ENCODE measurements at regions not wholly inside any gene's neighbourhood (a gene's known extent, or its start where the extent isn't known, plus 50 kb on each side); places are given as distances from the start of the nearest gene placed in this dataset.
"Not testable (repeated sequence)": the region's sequence is repeated elsewhere in the genome, so short reads cannot be mapped to it uniquely, and the experiment has no call there.

GRCh38 chr5:169389318-169389717 is 88.4 kb upstream of the SLIT3 start:
- Histone ChIP-seq H3K9me3 (ENCODE audit: control insufficient read depth, low read length) (no peaks in the 10 kb centered on the region), H3K27ac (ENCODE audit: low read length) (no peak overlapping the region), H3K4me3 (ENCODE audit: low read length) (no peak overlapping the region), H3K27me3 (ENCODE audit: control insufficient read depth, insufficient read depth) (peaks cover 2% of the 10 kb centered on the region), H3K4me1 (ENCODE audit: control insufficient read depth, insufficient read depth, low read length) (no peaks in the 10 kb centered on the region)
- ATAC-seq (no peak), DNase-seq (no peak)
- WGBS, result 88% methylated on average over 6 of the region's 6 CpGs
- intact Hi-C loops (cut with DNase I), result no loop called here

DNA sequence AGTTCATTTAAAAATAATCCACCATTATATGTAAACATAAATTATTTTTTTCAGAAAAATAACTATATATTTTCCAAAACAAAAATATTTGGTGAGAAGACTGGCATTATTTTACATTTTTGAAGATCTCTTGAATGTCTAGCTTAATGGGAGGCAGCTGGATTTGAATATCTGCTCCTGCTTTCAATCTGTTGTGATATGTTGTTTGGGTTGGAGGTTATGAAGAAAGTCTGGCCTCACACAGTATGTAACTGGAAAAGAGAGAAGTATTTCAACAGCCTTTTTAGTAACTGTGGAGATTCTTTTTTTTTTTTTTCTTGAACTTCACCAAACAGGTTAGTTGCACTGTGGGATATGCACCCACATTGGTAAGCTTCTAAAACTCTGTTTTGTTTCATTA is 84.7 kb upstream of the SLIT3 start:
- intact Hi-C loops (cut with DNase I), result no loop called here
- Histone ChIP-seq H3K27me3 (ENCODE audit: control insufficient read depth, insufficient read depth) (no peaks in the 10 kb centered on the region), H3K9me3 (ENCODE audit: control insufficient read depth, low read length) (no peaks in the 10 kb centered on the region), H3K27ac (ENCODE audit: low read length) (no peak overlapping the region), H3K4me3 (ENCODE audit: low read length) (no peak overlapping the region), H3K4me1 (ENCODE audit: control insufficient read depth, insufficient read depth, low read length) (no peaks in the 10 kb centered on the region)
- DNase-seq (no peak), ATAC-seq (no peak)

GRCh38 chr5:169384661-169385060 is 83.7 kb upstream of the SLIT3 start:
- no peaks in the 10 kb centered on the region for H3K9me3 ChIP-seq (ENCODE audit: control insufficient read depth, low read length)
- peak in 1 of 2 donors; percentile 78 for ATAC-seq

GRCh38 chr5:169374761-169375160 is 73.8 kb upstream of the SLIT3 start:
- 38% methylated on average over 2 of the region's 2 CpGs for whole genome bisulfite sequencing

More at GRCh38 chr5:169384661-169385060, 83.7 kb upstream of the SLIT3 start:
- Histone ChIP-seq H3K27me3 (ENCODE audit: control insufficient read depth, insufficient read depth) (no peaks in the 10 kb centered on the region), H3K4me3 (ENCODE audit: low read length) (no peak overlapping the region), H3K27ac (ENCODE audit: low read length) (no peak overlapping the region), H3K4me1 (ENCODE audit: control insufficient read depth, insufficient read depth, low read length) (no peaks in the 10 kb centered on the region)
- 42% methylated on average over 5 of the region's 5 CpGs for WGBS
- DNase-seq, result no peak
- intact Hi-C loops (cut with DNase I), result no loop called here

GRCh38 chr5:169374111-169374510 is 73.2 kb upstream of the SLIT3 start:
- Histone ChIP-seq H3K4me1 (ENCODE audit: control insufficient read depth, insufficient read depth, low read length) (no peaks in the 10 kb centered on the region), H3K27me3 (ENCODE audit: control insufficient read depth, insufficient read depth) (no peaks in the 10 kb centered on the region), H3K27ac (ENCODE audit: low read length) (no peak overlapping the region), H3K9me3 (ENCODE audit: control insufficient read depth, low read length) (no peaks in the 10 kb centered on the region), H3K4me3 (ENCODE audit: low read length) (no peak overlapping the region)
- ATAC-seq (no peak), DNase-seq (no peak)
- intact Hi-C loops (cut with DNase I), result no loop called here
- 86% methylated on average over 10 of the region's 10 CpGs for WGBS

More at GRCh38 chr5:169374761-169375160, 73.8 kb upstream of the SLIT3 start:
- no peak overlapping the region for H3K4me3 ChIP-seq (ENCODE audit: low read length)
- no peak overlapping the region for H3K27ac ChIP-seq (ENCODE audit: low read length)
- DNase-seq, result no peak
- no peaks in the 10 kb centered on the region for H3K27me3 ChIP-seq (ENCODE audit: control insufficient read depth, insufficient read depth)
- ATAC-seq, result no peak
- intact Hi-C loops (cut with DNase I), result no loop called here
- H3K4me1 ChIP-seq (ENCODE audit: control insufficient read depth, insufficient read depth, low read length), result no peaks in the 10 kb centered on the region
- H3K9me3 ChIP-seq (ENCODE audit: control insufficient read depth, low read length), result no peaks in the 10 kb centered on the region

DNA sequence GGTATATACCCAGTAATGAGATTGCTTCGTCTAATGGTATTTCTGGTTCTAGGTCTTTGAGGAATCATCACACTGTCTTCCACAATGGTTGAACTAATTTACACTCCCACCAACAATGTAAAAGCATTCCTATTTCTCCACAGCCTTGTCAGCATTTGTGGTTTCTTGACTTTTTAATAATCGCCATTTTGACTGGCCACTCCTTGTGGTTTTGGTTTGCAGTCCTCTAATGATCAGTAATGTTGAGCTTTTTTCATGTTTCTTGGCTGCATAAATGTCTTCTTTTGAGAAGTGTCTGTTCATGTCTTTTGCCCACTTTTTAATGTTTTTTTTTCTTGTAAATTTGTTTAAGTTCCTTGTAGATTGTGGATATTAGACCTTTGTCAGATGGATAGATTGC is 70.9 kb upstream of the SLIT3 start:
- H3K4me1 ChIP-seq (ENCODE audit: control insufficient read depth, insufficient read depth, low read length); H3K4me3 ChIP-seq (ENCODE audit: low read length); H3K27ac ChIP-seq (ENCODE audit: low read length); ATAC-seq; DNase-seq; H3K9me3 ChIP-seq (ENCODE audit: control insufficient read depth, low read length); intact Hi-C loops (cut with DNase I); H3K27me3 ChIP-seq (ENCODE audit: control insufficient read depth, insufficient read depth): not testable (repeated sequence)
- 87% methylated on average over 2 of the region's 2 CpGs for WGBS

- intact Hi-C loops (cut with DNase I), result no loop called here
- H3K27ac ChIP-seq (ENCODE audit: low read length), result no peak overlapping the region
- no peaks in the 10 kb centered on the region for H3K27me3 ChIP-seq (ENCODE audit: control insufficient read depth, insufficient read depth)
- H3K4me1 ChIP-seq (ENCODE audit: control insufficient read depth, insufficient read depth, low read length), result no peaks in the 10 kb centered on the region
- H3K9me3 ChIP-seq (ENCODE audit: control insufficient read depth, low read length), result no peaks in the 10 kb centered on the region
- ATAC-seq (no peak), DNase-seq (no peak)
- H3K4me3 ChIP-seq (ENCODE audit: low read length), result no peak overlapping the region
- 74% methylated on average over 3 of the region's 3 CpGs for WGBS
Measured at GRCh38 chr5:169369130-169369529, 68.2 kb upstream of the SLIT3 start.

GRCh38 chr5:169367861-169368260 is 66.9 kb upstream of the SLIT3 start:
- ATAC-seq (no peak), DNase-seq (no peak)
- WGBS, result 89% methylated on average over 2 of the region's 2 CpGs
- Histone ChIP-seq H3K4me3 (ENCODE audit: low read length) (no peak overlapping the region), H3K9me3 (ENCODE audit: control insufficient read depth, low read length) (no peaks in the 10 kb centered on the region), H3K27me3 (ENCODE audit: control insufficient read depth, insufficient read depth) (no peaks in the 10 kb centered on the region), H3K4me1 (ENCODE audit: control insufficient read depth, insufficient read depth, low read length) (no peaks in the 10 kb centered on the region), H3K27ac (ENCODE audit: low read length) (no peak overlapping the region)
- intact Hi-C loops (cut with DNase I), result no loop called here

DNA sequence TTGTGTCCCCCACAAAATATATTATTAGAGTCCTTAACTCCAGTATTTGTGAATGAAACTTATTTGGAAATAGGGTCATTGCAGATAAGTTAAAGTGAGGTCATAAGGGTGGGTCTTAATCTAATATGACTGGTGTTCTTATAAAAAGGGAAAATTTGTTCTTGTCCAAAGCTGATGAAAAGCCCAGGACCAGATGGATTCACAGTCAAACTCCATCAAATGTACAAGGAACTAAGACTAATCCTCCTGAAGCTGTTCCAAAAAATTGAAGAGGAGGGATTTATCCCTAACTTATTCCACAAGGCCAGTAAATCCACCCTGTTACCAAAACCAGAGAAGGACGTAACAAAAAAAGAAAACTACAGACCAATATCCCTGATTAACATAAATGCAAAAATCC is 56.4 kb upstream of the SLIT3 start:
- WGBS, result 80% methylated on average over 1 of the region's 1 CpG
- Histone ChIP-seq H3K9me3 (ENCODE audit: control insufficient read depth, low read length) (no peaks in the 10 kb centered on the region), H3K4me3 (ENCODE audit: low read length) (no peak overlapping the region), H3K27ac (ENCODE audit: low read length) (no peak overlapping the region), H3K4me1 (ENCODE audit: control insufficient read depth, insufficient read depth, low read length) (no peaks in the 10 kb centered on the region), H3K27me3 (ENCODE audit: control insufficient read depth, insufficient read depth) (no peaks in the 10 kb centered on the region)
- ATAC-seq (no peak), DNase-seq (no peak)
- intact Hi-C loops (cut with DNase I), result no loop called here

- H3K27ac ChIP-seq (ENCODE audit: low read length), result no peak overlapping the region
- H3K27me3 ChIP-seq (ENCODE audit: control insufficient read depth, insufficient read depth), result no peaks in the 10 kb centered on the region
- intact Hi-C loops (cut with DNase I), result no loop called here
- H3K4me3 ChIP-seq (ENCODE audit: low read length), result no peak overlapping the region
- H3K9me3 ChIP-seq (ENCODE audit: control insufficient read depth, low read length), result no peaks in the 10 kb centered on the region
- DNase-seq (no peak), ATAC-seq (no peak)
- H3K4me1 ChIP-seq (ENCODE audit: control insufficient read depth, insufficient read depth, low read length), result no peaks in the 10 kb centered on the region
Measured at GRCh38 chr5:169356811-169357210, 55.9 kb upstream of the SLIT3 start.

DNA sequence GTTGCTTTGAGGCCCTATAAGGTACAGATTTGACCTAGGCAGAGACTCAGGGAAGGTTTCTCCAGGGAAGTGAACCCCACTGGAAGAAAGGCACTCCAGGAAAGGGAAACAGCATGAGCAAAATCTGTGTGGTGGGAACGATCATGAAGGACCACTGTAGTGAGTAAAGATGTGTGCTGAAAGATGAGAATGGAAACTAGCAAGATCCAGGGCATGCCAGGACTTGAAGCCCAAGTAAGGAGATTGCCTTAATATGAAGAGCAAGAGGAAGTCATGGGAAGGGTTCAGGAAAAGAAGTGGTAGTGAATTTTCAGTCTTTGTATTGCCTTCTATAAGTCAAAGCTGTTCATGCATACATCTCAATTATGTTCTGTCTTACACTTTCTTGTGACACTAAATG is 55.2 kb upstream of the SLIT3 start:
- Histone ChIP-seq H3K9me3 (ENCODE audit: control insufficient read depth, low read length) (no peaks in the 10 kb centered on the region), H3K27ac (ENCODE audit: low read length) (no peak overlapping the region), H3K27me3 (ENCODE audit: control insufficient read depth, insufficient read depth) (no peaks in the 10 kb centered on the region), H3K4me1 (ENCODE audit: control insufficient read depth, insufficient read depth, low read length) (no peaks in the 10 kb centered on the region), H3K4me3 (ENCODE audit: low read length) (no peak overlapping the region)
- ATAC-seq (no peak), DNase-seq (no peak)
- 82% methylated on average over 1 of the region's 1 CpG for WGBS
- intact Hi-C loops (cut with DNase I), result no loop called here

GRCh38 chr5:169354921-169355320 is 54.0 kb upstream of the SLIT3 start:
- Histone ChIP-seq H3K4me3 (ENCODE audit: low read length) (no peak overlapping the region), H3K4me1 (ENCODE audit: control insufficient read depth, insufficient read depth, low read length) (peaks cover 2% of the 10 kb centered on the region), H3K9me3 (ENCODE audit: control insufficient read depth, low read length) (no peaks in the 10 kb centered on the region), H3K27me3 (ENCODE audit: control insufficient read depth, insufficient read depth) (no peaks in the 10 kb centered on the region), H3K27ac (ENCODE audit: low read length) (no peak overlapping the region)
- WGBS, result 70% methylated on average over 2 of the region's 2 CpGs
- intact Hi-C loops (cut with DNase I), result no loop called here
- ATAC-seq (no peak), DNase-seq (no peak)

Measured in right cardiac atrium (tissue), 5 donors.